ENCODE measurements at regions not wholly inside any gene's neighbourhood (a gene's known extent, or its start where the extent isn't known, plus 50 kb on each side); places are given as distances from the start of the nearest gene placed in this dataset.

GRCh38 chr5:88588609-88589008 lies 294.4 kb downstream of the MEF2C start:
- Histone ChIP-seq H3K4me1 (ENCODE audit: insufficient read depth, low read length, poor library complexity, severe bottlenecking) (no peaks in the 10 kb centered on the region), H3K4me2 (ENCODE audit: low read length) (no peak overlapping the region), H4K20me1 (ENCODE audit: insufficient read depth, low read length) (no peaks in the 10 kb centered on the region), H3K36me3 (ENCODE audit: insufficient read depth, low read length) (no peaks in the 10 kb centered on the region), H2AFZ (ENCODE audit: low read length) (no peak overlapping the region), H3K4me3 (ENCODE audit: low read depth, low read length, poor library complexity, severe bottlenecking) (no peak overlapping the region), H3K9me2 (ENCODE audit: insufficient read depth, low read length) (no peaks in the 10 kb centered on the region), H3K79me2 (ENCODE audit: insufficient read depth, low read depth, low read length) (no peaks in the 10 kb centered on the region), H3K27ac (ENCODE audit: low read depth, low read length, poor library complexity, severe bottlenecking) (no peak overlapping the region), H3K9me3 (ENCODE audit: low read length) (no peaks in the 10 kb centered on the region)
- no peak for TF ChIP-seq EZH2phosphoT487 (IDR thresholded peaks at IDR 0.05; ENCODE audit: borderline replicate concordance, low read depth, low read length)
- no peak for TF ChIP-seq CTCF (conservative IDR thresholded peaks at IDR 0.05; ENCODE audit: low read length)
- no TSS peak for BruUV-seq (replicated peaks)
- DNase-seq (ENCODE audit: low spot score): no peak
- CTCF ChIA-PET (ENCODE audit: unreplicated experiment): no interaction called here
- intact Hi-C loops (cut with micrococcal nuclease; ENCODE audit: unreplicated experiment): no loop called here
- POLR2A ChIA-PET: no interaction called here

GRCh38 chr5:88583471-88583870 lies 299.5 kb downstream of the MEF2C start:
- intact Hi-C loops (cut with micrococcal nuclease; ENCODE audit: unreplicated experiment): no loop called here
- Histone ChIP-seq H3K9me2 (ENCODE audit: insufficient read depth, low read length) (no peaks in the 10 kb centered on the region), H3K4me3 (ENCODE audit: low read depth, low read length, poor library complexity, severe bottlenecking) (no peak overlapping the region), H3K27ac (ENCODE audit: low read depth, low read length, poor library complexity, severe bottlenecking) (no peak overlapping the region), H3K4me2 (ENCODE audit: low read length) (no peak overlapping the region), H4K20me1 (ENCODE audit: insufficient read depth, low read length) (no peaks in the 10 kb centered on the region), H3K79me2 (ENCODE audit: insufficient read depth, low read depth, low read length) (no peaks in the 10 kb centered on the region), H3K4me1 (ENCODE audit: insufficient read depth, low read length, poor library complexity, severe bottlenecking) (no peaks in the 10 kb centered on the region), H2AFZ (ENCODE audit: low read length) (no peak overlapping the region), H3K9me3 (ENCODE audit: low read length) (no peaks in the 10 kb centered on the region), H3K36me3 (ENCODE audit: insufficient read depth, low read length) (no peaks in the 10 kb centered on the region)
- CTCF ChIA-PET (ENCODE audit: unreplicated experiment): no interaction called here
- POLR2A ChIA-PET: interaction anchor here (1.1 kb wide), 1 partner anchor 113 kb away, joined by 3 read pairs; no protein-coding TSS in a partner anchor
- no peak for DNase-seq (ENCODE audit: low spot score)
- no TSS peak for BruUV-seq (replicated peaks)
- TF ChIP-seq CTCF (conservative IDR thresholded peaks at IDR 0.05; ENCODE audit: low read length) (no peak), EZH2phosphoT487 (IDR thresholded peaks at IDR 0.05; ENCODE audit: borderline replicate concordance, low read depth, low read length) (no peak)

GRCh38 chr5:88558366-88558765 lies 289.7 kb upstream of the TMEM161B start:
- H3K4me2 ChIP-seq (ENCODE audit: low read length): no peak overlapping the region
- no peaks in the 10 kb centered on the region for H3K9me3 ChIP-seq (ENCODE audit: low read length)
- H3K4me3 ChIP-seq (ENCODE audit: low read depth, low read length, poor library complexity, severe bottlenecking): no peak overlapping the region
- no peak for TF ChIP-seq CTCF (conservative IDR thresholded peaks at IDR 0.05; ENCODE audit: low read length)
- TF ChIP-seq EZH2phosphoT487 (IDR thresholded peaks at IDR 0.05; ENCODE audit: borderline replicate concordance, low read depth, low read length): no peak
- H3K27ac ChIP-seq (ENCODE audit: low read depth, low read length, poor library complexity, severe bottlenecking): no peak overlapping the region
- no peak overlapping the region for H2AFZ ChIP-seq (ENCODE audit: low read length)
- H3K79me2 ChIP-seq (ENCODE audit: insufficient read depth, low read depth, low read length): no peaks in the 10 kb centered on the region
- H3K36me3 ChIP-seq (ENCODE audit: insufficient read depth, low read length): no peaks in the 10 kb centered on the region
- no TSS peak for BruUV-seq (replicated peaks)
- no peaks in the 10 kb centered on the region for H4K20me1 ChIP-seq (ENCODE audit: insufficient read depth, low read length)
- DNase-seq (ENCODE audit: low spot score): no peak
- POLR2A ChIA-PET: no interaction called here
- CTCF ChIA-PET (ENCODE audit: unreplicated experiment): no interaction called here
- intact Hi-C loops (cut with micrococcal nuclease; ENCODE audit: unreplicated experiment): no loop called here
- no peaks in the 10 kb centered on the region for H3K9me2 ChIP-seq (ENCODE audit: insufficient read depth, low read length)
- no peaks in the 10 kb centered on the region for H3K4me1 ChIP-seq (ENCODE audit: insufficient read depth, low read length, poor library complexity, severe bottlenecking)
